HEK293T (cell line): ENCODE measurements at regions not wholly inside any gene's neighbourhood (a gene's known extent, or its start where the extent isn't known, plus 50 kb on each side); places are given as distances from the start of the nearest gene placed in this dataset.
"Not testable (repeated sequence)": the region's sequence is repeated elsewhere in the genome, so short reads cannot be mapped to it uniquely, and the experiment has no call there.

Experiments used
- ARNT ChIP-seq: fragments of 450-650 bp; IDR thresholded peaks from 2 replicates; pipeline ENCODE4 v1.6.1; 2017; ENCODE audit warnings: mild to moderate bottlenecking
- BHLHE40 ChIP-seq: fragments of 450-650 bp; IDR thresholded peaks from 2 replicates; pipeline ENCODE4 v1.6.1; 2016; ENCODE audit warnings: mild to moderate bottlenecking, moderate library complexity, borderline replicate concordance
- FOXA1 ChIP-seq: fragments of 450-650 bp; IDR thresholded peaks from 2 replicates; pipeline ENCODE4 v1.6.1; 2016; ENCODE audit warnings: mild to moderate bottlenecking
- FOXK2 ChIP-seq: fragments of 450-650 bp; IDR thresholded peaks from 2 replicates; pipeline ENCODE4 v1.6.1; 2016; ENCODE audit warnings: mild to moderate bottlenecking
- FOXM1 ChIP-seq: fragments of 450-650 bp; IDR thresholded peaks from 2 replicates; pipeline ENCODE4 v1.6.1; 2017; ENCODE audit warnings: mild to moderate bottlenecking, borderline replicate concordance
- L3MBTL2 ChIP-seq: fragments of 450-650 bp; conservative IDR thresholded peaks from 2 replicates; pipeline ENCODE4 v1.6.1; 2016; ENCODE audit warnings: mild to moderate bottlenecking
- LEF1 ChIP-seq: fragments of 450-650 bp; IDR thresholded peaks from 2 replicates; pipeline ENCODE4 v1.6.1; 2017; ENCODE audit warnings: mild to moderate bottlenecking, borderline replicate concordance
- NFRKB ChIP-seq: fragments of 450-650 bp; IDR thresholded peaks from 2 replicates; pipeline ENCODE4 v1.6.1; 2016; ENCODE audit warnings: mild to moderate bottlenecking, moderate library complexity
- SP1 ChIP-seq: fragments of 450-650 bp; IDR thresholded peaks from 2 replicates; pipeline ENCODE4 v1.6.1; 2017
- SUZ12 ChIP-seq: fragments of 450-650 bp; IDR thresholded peaks from 2 replicates; pipeline ENCODE4 v1.6.1; 2016; ENCODE audit warnings: mild to moderate bottlenecking
- TARDBP ChIP-seq: fragments of 450-650 bp; IDR thresholded peaks from 2 replicates; pipeline ENCODE4 v1.6.1; 2016
- ZNF384 ChIP-seq: fragments of 450-650 bp; IDR thresholded peaks from 2 replicates; pipeline ENCODE4 v1.6.1; 2016

- not testable (repeated sequence) for TF ChIP-seq TARDBP, SP1, FOXK2, L3MBTL2, LEF1, SUZ12, ZNF384, FOXM1, FOXA1, NFRKB, ARNT, BHLHE40
Observed at GRCh38 chr14:89104861-89105260, 280.4 kb downstream of the TTC8 start.
